ENCODE measurements at regions not wholly inside any gene's neighbourhood (a gene's known extent, or its start where the extent isn't known, plus 50 kb on each side); places are given as distances from the start of the nearest gene placed in this dataset.

DNA sequence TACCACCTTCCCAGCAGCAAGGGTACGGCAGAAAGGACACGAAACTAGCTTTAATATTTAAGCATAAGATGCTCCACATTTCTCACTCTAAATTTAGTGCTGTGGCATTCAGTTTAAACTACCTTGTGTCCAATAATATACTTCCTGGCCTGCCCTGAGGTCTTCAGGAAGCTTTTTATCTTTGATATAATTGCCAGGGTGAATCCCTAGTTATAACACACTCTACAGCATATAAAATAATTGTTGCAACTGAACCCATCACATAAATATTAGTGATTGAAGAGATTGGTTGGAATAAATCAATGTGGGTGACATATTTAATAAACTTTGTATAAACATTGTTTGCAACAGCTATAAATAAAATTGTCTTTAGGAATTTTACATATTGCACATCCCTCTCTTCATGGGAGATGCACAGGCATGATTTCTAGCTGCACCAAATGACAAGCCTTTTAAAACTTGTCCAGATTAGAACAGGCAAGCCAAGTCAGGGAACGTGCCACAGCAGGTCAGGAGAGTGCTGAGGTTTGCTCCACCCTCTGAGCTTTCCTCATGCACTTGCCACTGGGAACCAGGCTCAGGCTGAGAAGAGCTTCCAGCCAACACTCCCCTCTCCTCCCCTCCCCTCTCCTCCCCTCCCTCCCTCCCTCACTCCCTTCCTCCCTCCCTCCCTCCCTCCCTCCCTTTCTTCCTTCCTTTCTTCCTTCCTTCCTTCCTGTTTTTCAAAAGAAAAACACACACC, 623.2 kb upstream of the PKN2 start:
- H3K4me3 ChIP-seq (ENCODE audit: low read depth, low read length), result no peak overlapping the region
- DNase-seq (ENCODE audit: low read depth), result no peak
- TF ChIP-seq, protein P1, sequence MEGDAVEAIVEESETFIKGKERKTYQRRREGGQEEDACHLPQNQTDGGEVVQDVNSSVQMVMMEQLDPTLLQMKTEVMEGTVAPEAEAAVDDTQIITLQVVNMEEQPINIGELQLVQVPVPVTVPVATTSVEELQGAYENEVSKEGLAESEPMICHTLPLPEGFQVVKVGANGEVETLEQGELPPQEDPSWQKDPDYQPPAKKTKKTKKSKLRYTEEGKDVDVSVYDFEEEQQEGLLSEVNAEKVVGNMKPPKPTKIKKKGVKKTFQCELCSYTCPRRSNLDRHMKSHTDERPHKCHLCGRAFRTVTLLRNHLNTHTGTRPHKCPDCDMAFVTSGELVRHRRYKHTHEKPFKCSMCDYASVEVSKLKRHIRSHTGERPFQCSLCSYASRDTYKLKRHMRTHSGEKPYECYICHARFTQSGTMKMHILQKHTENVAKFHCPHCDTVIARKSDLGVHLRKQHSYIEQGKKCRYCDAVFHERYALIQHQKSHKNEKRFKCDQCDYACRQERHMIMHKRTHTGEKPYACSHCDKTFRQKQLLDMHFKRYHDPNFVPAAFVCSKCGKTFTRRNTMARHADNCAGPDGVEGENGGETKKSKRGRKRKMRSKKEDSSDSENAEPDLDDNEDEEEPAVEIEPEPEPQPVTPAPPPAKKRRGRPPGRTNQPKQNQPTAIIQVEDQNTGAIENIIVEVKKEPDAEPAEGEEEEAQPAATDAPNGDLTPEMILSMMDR (IDR thresholded peaks at IDR 0.05; ENCODE audit: insufficient read depth, low read depth, low read length), result no peak
- no peaks in the 10 kb centered on the region for H3K36me3 ChIP-seq (ENCODE audit: control insufficient read depth, insufficient read depth, low read length)
- ChIA-PET POLR2A (no interaction called here), CTCF (interaction anchor here (0.7 to 4.1 kb wide), 9 partner anchors 10 to 768 kb away, joined by 3 to 25 read pairs (median 4); no protein-coding TSS in a partner anchor)
- no peaks in the 10 kb centered on the region for H3K27me3 ChIP-seq (ENCODE audit: control insufficient read depth, insufficient read depth, low read length)

DNA sequence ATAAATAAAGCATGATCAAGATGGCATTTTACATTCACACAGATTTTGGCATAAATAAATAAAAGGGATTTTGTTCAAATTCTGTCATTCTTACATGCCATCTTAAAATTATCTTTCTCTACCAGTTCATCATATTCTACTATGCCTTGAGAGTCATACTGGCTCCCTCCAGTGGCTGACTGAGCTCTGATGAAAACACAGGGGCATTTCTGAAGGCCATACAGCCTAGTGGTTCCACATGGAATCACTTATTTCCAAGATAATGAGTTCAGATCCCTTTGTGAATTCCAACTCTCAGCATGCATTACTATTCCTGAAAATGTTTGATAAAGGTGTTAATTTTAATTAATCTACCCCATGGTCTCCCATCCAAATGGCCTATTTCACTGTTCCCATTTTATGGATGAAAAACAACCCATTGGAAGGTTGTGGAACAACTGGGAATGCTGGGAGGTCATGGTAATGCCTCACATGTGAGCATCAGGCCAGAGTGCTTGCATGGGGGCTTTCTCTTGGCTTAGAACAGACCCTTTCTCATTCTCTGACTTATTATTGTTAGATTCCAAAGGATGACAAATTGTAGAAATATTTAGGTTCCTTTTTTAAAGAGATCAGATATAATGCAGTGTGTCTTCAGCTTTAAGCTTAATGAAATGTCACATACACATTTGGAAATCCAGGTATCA, 622.4 kb upstream of the PKN2 start:
- Histone ChIP-seq H3K36me3 (ENCODE audit: control insufficient read depth, insufficient read depth, low read length) (no peaks in the 10 kb centered on the region), H3K27me3 (ENCODE audit: control insufficient read depth, insufficient read depth, low read length) (no peaks in the 10 kb centered on the region), H3K4me3 (ENCODE audit: low read depth, low read length) (no peak overlapping the region)
- ChIA-PET CTCF (interaction anchor here (0.6 to 4.1 kb wide), 12 partner anchors 9 to 927 kb away, joined by 3 to 25 read pairs (median 4); no protein-coding TSS in a partner anchor), POLR2A (no interaction called here)
- peak; percentile 4 for DNase-seq (ENCODE audit: low read depth)
- TF ChIP-seq, protein P1 (IDR thresholded peaks at IDR 0.05; ENCODE audit: insufficient read depth, low read depth, low read length), result peak; percentile 88

DNA sequence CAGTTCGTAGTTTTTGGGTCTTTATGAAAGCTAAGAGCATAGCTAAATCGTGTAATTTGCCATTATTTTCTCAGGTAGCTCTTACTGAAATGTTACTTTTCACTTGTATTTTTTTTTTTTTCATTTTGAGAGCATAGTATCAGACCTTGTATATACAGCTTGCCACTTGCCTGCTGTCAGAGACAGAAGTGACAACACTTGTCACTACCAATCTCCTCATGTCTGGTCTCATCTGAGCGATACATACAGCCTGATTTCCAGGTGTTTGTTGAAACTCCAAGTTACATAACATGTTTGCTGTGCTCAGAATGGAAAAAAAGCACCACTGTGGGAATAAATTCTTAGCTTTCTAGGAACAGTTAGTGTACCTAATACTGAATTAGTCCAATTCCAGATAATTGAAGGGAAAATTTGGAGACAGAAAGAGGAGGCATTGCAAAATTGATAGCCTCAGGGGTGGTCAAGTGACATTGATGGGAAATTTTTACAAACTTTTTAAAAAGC, 621.4 kb upstream of the PKN2 start:
- no peak for DNase-seq (ENCODE audit: low read depth)
- H3K4me3 ChIP-seq (ENCODE audit: low read depth, low read length), result no peak overlapping the region
- no peaks in the 10 kb centered on the region for H3K27me3 ChIP-seq (ENCODE audit: control insufficient read depth, insufficient read depth, low read length)
- H3K36me3 ChIP-seq (ENCODE audit: control insufficient read depth, insufficient read depth, low read length), result no peaks in the 10 kb centered on the region
- POLR2A ChIA-PET, result interaction anchor here (0.6 kb wide), 1 partner anchor 67 kb away, joined by 5 read pairs; no protein-coding TSS in a partner anchor
- TF ChIP-seq, protein P1 (IDR thresholded peaks at IDR 0.05; ENCODE audit: insufficient read depth, low read depth, low read length), result no peak
- CTCF ChIA-PET, result interaction anchor here (0.7 to 4.1 kb wide), 8 partner anchors 10 to 769 kb away, joined by 3 to 25 read pairs (median 3); no protein-coding TSS in a partner anchor

DNA sequence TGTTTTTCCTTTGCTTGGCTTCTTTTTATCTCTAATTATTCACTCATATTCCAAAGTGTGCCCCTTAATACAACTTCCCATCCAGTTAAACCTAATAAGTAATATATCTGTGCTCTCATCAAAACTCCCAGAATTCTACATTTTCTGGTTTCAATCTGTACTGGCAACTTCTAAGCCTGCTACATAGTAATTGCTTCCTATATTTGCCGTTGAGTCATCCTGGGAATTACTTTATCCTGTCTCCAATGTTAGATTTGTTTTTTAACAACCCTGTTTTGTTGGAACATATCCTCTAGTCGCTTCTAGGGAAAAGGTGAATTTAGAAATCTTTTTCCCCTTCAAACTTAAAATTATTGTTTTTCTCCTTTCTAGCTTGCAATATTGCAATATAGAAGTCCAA, 620.5 kb upstream of the PKN2 start:
- Histone ChIP-seq H3K4me3 (ENCODE audit: low read depth, low read length) (no peak overlapping the region), H3K27me3 (ENCODE audit: control insufficient read depth, insufficient read depth, low read length) (no peaks in the 10 kb centered on the region), H3K36me3 (ENCODE audit: control insufficient read depth, insufficient read depth, low read length) (no peaks in the 10 kb centered on the region)
- CTCF ChIA-PET, result interaction anchor here (0.8 to 4.1 kb wide), 3 partner anchors 33 to 737 kb away, joined by 3 to 25 read pairs (median 3); no protein-coding TSS in a partner anchor
- no peak for DNase-seq (ENCODE audit: low read depth)
- TF ChIP-seq, protein P1 (IDR thresholded peaks at IDR 0.05; ENCODE audit: insufficient read depth, low read depth, low read length), result no peak
- POLR2A ChIA-PET, result no interaction called here

DNA sequence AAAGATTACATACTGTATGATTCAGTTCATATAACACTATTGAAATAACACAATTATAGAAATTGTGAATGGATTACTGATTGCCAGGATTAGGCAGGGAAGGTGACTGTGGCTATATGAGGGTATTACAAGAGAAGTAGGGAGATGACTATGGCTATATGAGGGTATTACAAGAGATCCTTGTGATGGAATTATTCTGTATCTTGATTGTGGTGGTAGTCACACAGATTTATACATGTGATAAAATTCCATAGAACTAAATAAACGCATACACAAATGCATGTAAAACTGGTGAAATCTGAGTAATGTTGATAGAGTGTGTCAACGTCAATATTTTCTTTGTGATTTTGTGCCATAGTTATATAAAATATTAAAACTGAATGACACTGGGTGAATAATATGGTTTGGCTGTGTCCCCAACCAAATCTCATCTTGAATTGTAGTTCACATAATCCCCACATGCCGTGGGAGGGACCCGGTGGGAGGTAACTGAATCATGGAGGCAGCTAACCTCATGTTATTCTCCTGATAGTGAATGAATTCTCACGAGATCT, 615.6 kb upstream of the PKN2 start:
- ChIA-PET CTCF (interaction anchor here (0.6 kb wide), 1 partner anchor 1171 kb away, joined by 3 read pairs; no protein-coding TSS in a partner anchor), POLR2A (no interaction called here)
- Histone ChIP-seq H3K27me3 (ENCODE audit: control insufficient read depth, insufficient read depth, low read length) (no peaks in the 10 kb centered on the region), H3K36me3 (ENCODE audit: control insufficient read depth, insufficient read depth, low read length) (no peaks in the 10 kb centered on the region), H3K4me3 (ENCODE audit: low read depth, low read length) (no peak overlapping the region)
- TF ChIP-seq, protein P1 (IDR thresholded peaks at IDR 0.05; ENCODE audit: insufficient read depth, low read depth, low read length), result no peak
- DNase-seq (ENCODE audit: low read depth), result no peak
